HCT116 (cell line): ENCODE measurements at regions not wholly inside any gene's neighbourhood (a gene's known extent, or its start where the extent isn't known, plus 50 kb on each side); places are given as distances from the start of the nearest gene placed in this dataset.

Experiments used
- ATAC-seq: fragments of 200-7000 bp; cut with Tn5 transposase; 2 replicates; pipeline ENCODE4 v1.9.1; 2020; ENCODE audit warnings: mild to moderate bottlenecking, moderate library complexity
- BruUV-seq: library from RNA; stranded (reverse); fragments of 400-500 nt; replicated peaks from 2 replicates; lab custom pipeline; 2021; lab: Mats Ljungman, UMichigan
- CTCF ChIA-PET: fragments of 300-600 bp; sonication (Branson Sonifier 250); formaldehyde crosslinking; loops from one replicate; lab custom pipeline; 2021; ENCODE audit warnings: antibody characterized with exemption; lab: Charles Lee
- POLR2A ChIA-PET: fragments of 300-600, 350-600 bp; sonication (Branson Sonifier 250); formaldehyde crosslinking; loops from one replicate; lab custom pipeline; 2021; ENCODE audit warnings: antibody characterized with exemption; lab: Charles Lee
- RAD21 ChIA-PET, 2 experiments: fragments of 300-600 bp; sonication (Branson Sonifier 250); formaldehyde crosslinking; loops; one replicate each; lab custom pipeline; 2023; ENCODE audit warnings: low total read pairs in 2 of 2; ENCODE audit not compliant: uncharacterized antibody in 2 of 2, unreplicated experiment in 2 of 2, low non-redundant PET in 1 of 2; lab: Charles Lee
- DNase-seq: peaks from one replicate; pipeline ENCODE4 v3.0.0-alpha.2; 2010; ENCODE audit warnings: low read depth, low spot score
- H2AFZ ChIP-seq: fragments of 200-600 bp; shearing (Covaris generic), sonication (generic); 2 replicates; pipeline ENCODE4 v1.6.1; 2017; ENCODE audit warnings: low read depth, mixed run types, mixed read lengths, antibody characterized with exemption, low read length; ENCODE audit not compliant: poor library complexity, severe bottlenecking
- H3K27ac ChIP-seq: 2 replicates; pipeline ENCODE4 v1.5.1; 2012; ENCODE audit warnings: low read depth, low read length
- H3K27me3 ChIP-seq: fragments of 200-600 bp; sonication (generic); 2 replicates; pipeline ENCODE4 v1.6.1; 2016; ENCODE audit warnings: mixed run types, low read length, mixed read lengths; ENCODE audit not compliant: insufficient read depth
- H3K36me3 ChIP-seq, 2 experiments: fragments of 200-500 bp in 1 of 2; fragments of 200-600 bp in 1 of 2; sonication (Bioruptor generic) in 1 of 2; sonication (generic) in 1 of 2; 2 replicates each; pipeline versions ENCODE4 v1.5.1 to v1.6.1; 2014 to 2016; ENCODE audit warnings: low read length in 2 of 2, inconsistent platforms in 1 of 2, mixed read lengths in 1 of 2, mixed run types in 1 of 2; ENCODE audit not compliant: insufficient read depth in 2 of 2, control insufficient read depth in 1 of 2
- H3K4me1 ChIP-seq, 2 experiments: fragments of 200-600 bp in 1 of 2; sonication (generic) in 1 of 2; 2 replicates each; pipeline versions ENCODE4 v1.5.1 to v1.6.1; 2012 to 2017; ENCODE audit warnings: low read length in 2 of 2, inconsistent platforms in 1 of 2, mild to moderate bottlenecking in 1 of 2, mixed read lengths in 1 of 2, mixed run types in 1 of 2, moderate library complexity in 1 of 2; ENCODE audit not compliant: insufficient read depth in 2 of 2, control insufficient read depth in 1 of 2
- H3K4me2 ChIP-seq: fragments of 200-600 bp; sonication (generic); 2 replicates; pipeline ENCODE4 v1.6.1; 2017; ENCODE audit warnings: mixed run types, low read length, mixed read lengths
- H3K4me3 ChIP-seq, 2 experiments: fragments of 200-600 bp in 1 of 2; sonication (generic) in 1 of 2; replicated peaks in 1 of 2; 2 replicates each; pipeline ENCODE4 v1.5.1; 2011 to 2016; ENCODE audit warnings: low read length in 2 of 2, control low read depth in 1 of 2, low read depth in 1 of 2, mild to moderate bottlenecking in 1 of 2, mixed read lengths in 1 of 2, mixed run types in 1 of 2
- H3K79me2 ChIP-seq: fragments of 200-600 bp; sonication (generic); 2 replicates; pipeline ENCODE4 v1.6.1; 2017; ENCODE audit warnings: mild to moderate bottlenecking, mixed run types, low read length, moderate library complexity, mixed read lengths; ENCODE audit not compliant: insufficient read depth
- H3K9ac ChIP-seq: fragments of 200-600 bp; sonication (generic); 2 replicates; pipeline ENCODE4 v1.6.1; 2016; ENCODE audit warnings: low read length, mixed read lengths
- H3K9me2 ChIP-seq: fragments of 200-600 bp; sonication (generic), shearing (Covaris generic); 2 replicates; pipeline ENCODE4 v1.6.1; 2017; ENCODE audit warnings: mixed run types, mild to moderate bottlenecking, moderate library complexity; ENCODE audit not compliant: insufficient read depth
- H3K9me3 ChIP-seq, 2 experiments: fragments of 200-500 bp in 1 of 2; fragments of 200-600 bp in 1 of 2; sonication (Bioruptor generic) in 1 of 2; sonication (generic) in 1 of 2; 2 replicates each; pipeline ENCODE4 v1.6.1; 2014 to 2017; ENCODE audit warnings: low read length in 2 of 2, mixed read lengths in 2 of 2, inconsistent platforms in 1 of 2, low read depth in 1 of 2, mild to moderate bottlenecking in 1 of 2, mixed run types in 1 of 2, moderate library complexity in 1 of 2; ENCODE audit not compliant: control insufficient read depth in 1 of 2, insufficient read depth in 1 of 2
- H4K20me1 ChIP-seq: fragments of 200-600 bp; sonication (generic), shearing (Covaris generic); 2 replicates; pipeline ENCODE4 v1.6.1; 2017; ENCODE audit warnings: mixed run types, mild to moderate bottlenecking, moderate library complexity; ENCODE audit not compliant: insufficient read depth
- ATF3 ChIP-seq: IDR thresholded peaks from 2 replicates; pipeline ENCODE4 v1.6.1; 2012
- EZH2 ChIP-seq: fragments of 200-600 bp; sonication (generic); IDR thresholded peaks from 2 replicates; pipeline ENCODE4 v1.6.1; 2017; ENCODE audit warnings: antibody characterized with exemption, mixed run types
- FOSL1 ChIP-seq: IDR thresholded peaks from 2 replicates; pipeline ENCODE4 v1.6.1; 2012; ENCODE audit warnings: low read depth
- MAX ChIP-seq: IDR thresholded peaks from 2 replicates; pipeline ENCODE4 v1.6.1; 2012
- POLR2AphosphoS5 ChIP-seq: IDR thresholded peaks from 2 replicates; pipeline ENCODE4 v1.6.1; 2011; ENCODE audit warnings: mild to moderate bottlenecking, low read depth, low read length, moderate library complexity
- intact Hi-C: fragments of 100-400 bp; cut with micrococcal nuclease; formaldehyde crosslinking; loops from 2 replicates; pipeline ENCODE4 v1.10.0; 2022

- Histone ChIP-seq H3K9ac (no peak overlapping the region), H2AFZ (no peak overlapping the region), H3K4me2 (no peak overlapping the region), H3K27me3 (no peaks in the 10 kb centered on the region), H3K4me3 (no peak overlapping the region), H3K27ac (no peak overlapping the region), H3K9me2 (no peaks in the 10 kb centered on the region), H4K20me1 (no peaks in the 10 kb centered on the region), H3K9me3 (no peaks in the 10 kb centered on the region), H3K36me3 (no peaks in the 10 kb centered on the region), H3K4me1 (no peaks in the 10 kb centered on the region), H3K79me2 (no peaks in the 10 kb centered on the region)
- DNase-seq = no peak
- intact Hi-C loops = no loop called here
- ATAC-seq = no peak
- ChIA-PET POLR2A (no interaction called here), CTCF (no interaction called here), RAD21 (no interaction called here)
- BruUV-seq = no TSS peak
- TF ChIP-seq POLR2AphosphoS5 (no peak), EZH2 (no peak), MAX (no peak)
Measured at GRCh38 chr13:76703216-76703615, 183.0 kb downstream of the KCTD12 start.

GRCh38 chr13:76697288-76697687, 188.9 kb downstream of the KCTD12 start:
- RAD21 ChIA-PET = no interaction called here
- POLR2A ChIA-PET = no interaction called here

More at GRCh38 chr13:76697288-76697687, 188.9 kb downstream of the KCTD12 start:
- Histone ChIP-seq H2AFZ (no peak overlapping the region), H4K20me1 (no peaks in the 10 kb centered on the region), H3K4me2 (no peak overlapping the region), H3K4me1 (no peaks in the 10 kb centered on the region), H3K9me3 (no peaks in the 10 kb centered on the region), H3K9ac (no peak overlapping the region), H3K27me3 (no peaks in the 10 kb centered on the region), H3K4me3 (no peak overlapping the region), H3K79me2 (no peaks in the 10 kb centered on the region), H3K27ac (no peak overlapping the region), H3K36me3 (no peaks in the 10 kb centered on the region)
- ATAC-seq (no peak), DNase-seq (no peak)
- intact Hi-C loops = no loop called here
- CTCF ChIA-PET = no interaction called here
- TF ChIP-seq FOSL1 (no peak), ATF3 (no peak), MAX (no peak)
- TF ChIP-seq, all 23 proteins: peak for 0
- no TSS peak for BruUV-seq
- no peaks in the 10 kb centered on the region for H3K9me2 ChIP-seq
